Hindlimb muscle (tissue), 1 donor: ENCODE measurements at regions not wholly inside any gene's neighbourhood (a gene's known extent, or its start where the extent isn't known, plus 50 kb on each side); places are given as distances from the start of the nearest gene placed in this dataset.
"Not testable (repeated sequence)": the region's sequence is repeated elsewhere in the genome, so short reads cannot be mapped to it uniquely, and the experiment has no call there.

ENCODE experiments used
- DNase-seq: peaks from one replicate; pipeline ENCODE4 v3.0.0-alpha.2; 2013

DNA sequence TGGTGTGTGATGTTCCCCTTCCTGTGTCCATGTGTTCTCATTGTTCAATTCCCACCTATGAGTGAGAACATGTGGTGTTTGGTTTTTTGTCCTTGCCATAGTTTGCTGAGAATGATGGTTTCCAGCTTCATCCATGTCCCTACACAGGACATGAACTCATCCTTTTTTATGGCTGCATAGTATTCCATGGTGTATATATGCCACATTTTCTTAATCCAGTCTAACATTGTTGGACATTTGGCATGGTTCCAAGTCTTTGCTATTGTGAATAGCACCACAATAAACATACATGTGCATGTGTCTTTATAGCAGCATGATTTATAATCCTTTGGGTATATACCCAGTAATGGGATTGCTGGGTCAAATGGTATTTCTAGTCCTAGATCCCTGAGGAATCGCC, 340.3 kb downstream of the DLEU7 start:
- DNase-seq = not testable (repeated sequence)

DNA sequence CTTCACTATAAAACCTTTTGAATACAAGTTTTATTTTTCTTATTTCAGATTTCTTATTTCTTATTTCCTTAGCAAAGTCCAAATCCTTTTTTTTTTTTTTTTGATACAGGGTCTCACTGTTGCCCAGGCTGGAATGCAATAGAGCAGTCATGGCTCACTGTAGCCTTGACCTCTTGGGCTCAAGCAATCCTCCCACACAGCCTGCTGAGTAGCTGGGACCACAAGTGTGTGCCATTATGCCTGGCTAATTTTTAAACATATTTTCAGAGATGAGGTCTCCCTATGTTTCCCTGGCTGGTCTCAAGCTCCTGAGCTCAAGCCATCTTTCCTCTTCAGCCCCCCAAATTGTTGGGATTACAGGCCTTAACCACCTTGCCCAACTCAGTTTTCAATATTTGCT, 334.3 kb downstream of the DLEU7 start:
- no peak for DNase-seq

DNA sequence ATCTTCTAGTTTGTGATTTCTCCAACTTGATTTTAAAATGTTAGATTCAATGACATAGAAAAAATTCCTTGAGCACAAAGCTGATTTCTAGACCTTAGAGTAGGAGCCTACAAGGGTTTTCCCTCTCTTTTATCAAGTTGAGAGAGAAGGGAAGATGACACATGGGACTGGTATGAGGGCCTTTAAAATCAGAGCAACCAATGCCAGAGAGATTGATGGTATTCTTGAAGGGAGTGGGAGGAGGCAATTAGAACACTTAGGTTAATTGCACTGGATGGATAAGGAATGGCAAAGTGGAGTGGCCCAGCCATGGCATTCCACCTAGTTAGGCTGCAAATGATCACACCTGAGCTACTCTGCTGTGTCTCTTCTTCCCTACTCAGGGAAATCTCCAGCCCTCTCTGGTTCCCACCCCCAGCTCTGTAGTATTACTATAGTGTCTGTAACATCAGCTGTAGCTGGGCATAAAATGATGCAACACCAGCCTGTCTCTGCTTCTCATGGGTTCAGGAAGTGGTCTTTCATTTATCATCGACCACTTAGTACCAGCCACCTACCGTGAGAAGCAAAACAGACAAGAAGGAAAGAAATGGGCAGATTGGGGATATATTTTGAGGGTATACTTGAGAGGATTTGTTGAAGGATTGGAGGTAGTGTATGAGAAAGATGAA, 333.6 kb downstream of the DLEU7 start:
- no peak for DNase-seq

DNA sequence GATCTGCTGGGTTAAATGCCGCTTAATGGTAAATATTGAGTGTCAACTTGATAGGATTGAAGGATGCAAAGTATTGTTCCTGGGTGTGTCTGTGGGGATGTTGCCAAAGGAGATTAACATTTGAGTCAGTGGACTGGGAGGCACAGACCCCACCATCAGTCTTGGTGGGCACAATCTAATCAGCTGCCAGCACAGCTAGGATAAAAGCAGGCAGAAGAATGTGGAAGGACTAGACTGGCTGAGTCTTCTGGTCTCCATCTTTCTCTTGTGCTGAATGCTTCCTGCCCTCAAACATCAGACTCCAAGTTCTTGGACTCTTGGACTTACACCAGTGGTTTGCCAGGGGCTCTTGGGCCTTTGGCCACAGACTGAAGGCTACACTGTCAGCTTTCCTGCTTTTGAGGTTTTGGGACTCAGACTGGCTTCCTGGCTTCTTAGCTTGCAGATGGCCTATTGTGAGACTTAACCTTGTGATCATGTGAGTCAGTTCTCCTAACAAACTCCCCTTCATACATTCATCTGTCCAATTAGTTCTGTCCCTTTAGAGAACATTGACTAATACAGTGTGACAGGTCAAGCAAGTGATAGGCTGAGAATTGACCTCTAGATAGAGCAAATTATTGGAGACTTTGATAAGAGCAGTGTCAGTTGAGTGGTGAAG, 332.5 kb downstream of the DLEU7 start:
- DNase-seq = not testable (repeated sequence)

DNA sequence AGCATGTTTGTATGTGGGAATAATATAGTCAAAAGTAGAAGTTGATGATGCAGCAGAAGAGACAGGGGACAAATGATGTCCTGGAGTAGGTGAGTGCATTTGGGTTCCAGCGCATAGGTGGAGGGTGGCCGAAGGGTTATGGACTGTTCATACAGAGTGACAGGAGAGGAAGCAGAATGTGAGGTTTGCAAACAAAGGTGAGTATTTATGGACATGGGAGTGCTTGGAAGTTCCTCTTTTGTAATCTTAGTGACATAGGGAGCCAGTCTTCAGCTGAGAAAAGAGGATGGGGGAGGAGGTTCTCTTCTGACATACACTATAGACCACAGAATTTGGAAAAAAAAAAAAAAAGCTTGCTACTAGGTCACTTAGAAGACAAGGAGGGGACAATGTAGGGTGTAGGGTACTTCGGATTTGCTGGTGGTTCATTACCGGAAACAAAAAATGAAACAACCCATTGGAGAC, 331.6 kb downstream of the DLEU7 start:
- no peak for DNase-seq

DNA sequence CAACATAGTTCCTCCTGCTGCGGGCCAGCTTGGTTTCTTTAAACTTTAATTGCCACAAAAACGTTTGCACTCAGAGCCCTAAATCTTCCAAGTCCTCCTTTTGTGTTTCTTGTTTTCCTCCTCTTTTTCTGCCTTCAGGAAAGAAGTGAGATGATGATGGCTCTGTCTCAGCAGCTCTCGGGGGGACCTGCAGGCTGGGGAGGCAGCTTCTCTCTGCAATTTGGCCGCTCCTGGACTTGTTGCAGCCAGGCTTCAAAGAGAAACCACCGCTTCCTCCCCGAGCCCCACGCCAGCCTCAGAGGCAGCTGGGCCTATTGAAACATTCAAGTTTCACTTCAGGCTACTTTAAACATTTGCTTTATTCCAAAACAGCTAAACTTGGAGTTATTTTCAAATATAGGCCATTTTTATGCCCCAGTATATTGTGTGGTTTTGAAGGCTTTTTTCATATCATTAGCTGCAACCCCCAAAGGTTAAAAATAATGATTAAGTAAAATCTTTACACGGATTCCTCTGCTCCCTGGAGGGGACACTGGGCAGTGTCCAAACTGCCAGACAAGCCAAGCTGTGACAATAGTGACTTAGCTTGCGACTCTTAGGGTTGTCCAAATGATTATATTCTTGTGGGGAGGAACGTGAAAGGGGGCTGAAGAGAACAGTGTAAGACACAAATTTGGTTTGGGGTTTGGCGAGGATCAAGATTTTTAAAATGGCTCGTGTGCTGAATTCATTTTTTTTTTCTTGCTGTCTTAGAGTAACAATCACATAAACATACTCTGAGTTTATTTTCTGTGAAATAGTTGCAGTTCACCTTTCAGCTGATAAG, 330.8 kb downstream of the DLEU7 start:
- DNase-seq = peak; percentile 72

DNA sequence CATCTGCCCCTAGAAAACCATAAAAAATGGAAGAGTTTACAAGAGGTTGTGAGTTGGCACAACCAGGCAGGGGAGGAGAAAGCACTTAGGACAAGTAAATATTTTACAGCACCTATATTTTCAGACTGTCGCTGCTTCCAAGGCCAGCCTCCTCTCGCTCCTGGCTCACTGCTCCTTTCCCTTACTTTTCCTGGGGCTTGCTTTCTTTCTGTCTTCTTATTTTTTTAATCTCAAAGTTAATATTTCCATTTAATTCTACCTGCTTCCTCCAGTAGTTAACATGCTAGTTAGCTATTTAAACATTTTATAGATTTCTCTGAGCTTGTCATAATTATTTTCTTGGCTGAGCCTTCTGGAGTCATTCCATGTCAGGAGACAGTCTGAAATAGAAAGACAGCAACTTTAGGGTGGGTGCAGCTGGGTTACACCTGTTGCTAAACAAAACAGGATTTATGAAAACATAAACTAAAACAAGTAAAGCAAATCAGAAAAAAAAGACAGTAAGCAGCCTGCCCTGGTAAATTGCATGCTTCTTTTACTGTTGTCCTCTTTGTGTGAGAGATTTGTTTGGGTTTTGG, 330.1 kb downstream of the DLEU7 start:
- peak; percentile 44 for DNase-seq

DNA sequence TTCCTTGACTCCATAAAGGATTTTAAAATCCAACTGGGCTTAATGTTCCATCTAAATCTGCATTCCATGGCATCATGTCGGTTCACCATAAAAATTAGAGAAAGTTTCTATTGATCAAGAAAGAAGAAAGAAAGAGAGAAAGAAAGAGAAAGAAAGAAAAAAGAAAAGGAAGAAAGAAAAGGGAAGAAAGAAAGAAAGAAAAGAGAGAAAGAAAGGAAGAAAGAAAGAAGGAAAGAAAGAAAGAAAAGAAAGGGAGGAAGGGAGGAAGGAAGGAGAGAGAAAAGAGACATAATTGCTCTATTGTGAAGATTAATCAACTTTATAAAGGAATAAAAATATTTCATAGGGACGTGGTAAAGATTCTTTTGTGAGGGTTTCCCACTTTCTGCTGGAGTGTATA, 329.2 kb downstream of the DLEU7 start:
- no peak for DNase-seq

DNA sequence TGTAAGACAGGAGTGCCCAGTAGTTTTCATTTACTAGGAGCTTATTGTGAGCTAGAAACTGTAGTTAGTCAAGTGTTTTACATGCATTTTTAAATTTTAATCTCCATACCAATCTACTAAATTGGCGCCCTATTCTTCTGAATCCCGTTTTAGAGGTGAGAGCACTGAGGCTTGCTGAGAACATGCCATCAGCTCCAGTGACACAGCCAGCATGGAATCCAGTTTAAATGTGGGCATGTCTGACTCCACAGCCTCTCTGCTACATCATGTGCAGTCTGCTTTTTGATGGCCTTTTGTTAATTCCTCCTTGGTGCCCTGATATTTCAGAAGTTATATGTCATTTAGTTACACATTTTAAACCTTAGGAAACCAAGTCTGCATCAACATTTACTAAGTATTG, 325.4 kb downstream of the DLEU7 start:
- no peak for DNase-seq

DNA sequence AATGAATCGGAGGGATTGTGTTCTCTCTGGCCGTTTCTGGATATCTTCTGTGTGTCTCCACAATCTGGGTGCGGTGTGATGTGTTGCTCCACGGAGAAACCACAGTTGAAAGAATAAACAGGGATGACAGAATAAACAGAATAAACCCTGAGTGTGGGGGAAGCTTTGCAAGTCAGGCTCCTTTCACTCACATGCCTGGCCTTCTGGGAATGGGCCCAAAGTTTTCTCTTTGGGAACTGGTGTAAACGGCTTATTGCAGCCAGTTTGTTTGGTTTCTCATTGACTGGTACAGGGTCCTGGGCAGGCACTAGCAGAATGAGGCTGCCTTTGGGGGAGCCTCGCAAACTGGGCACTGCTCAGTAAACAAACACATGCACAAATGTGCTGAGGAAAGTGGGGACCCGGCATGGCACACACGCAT, 324.7 kb downstream of the DLEU7 start:
- DNase-seq = no peak

DNA sequence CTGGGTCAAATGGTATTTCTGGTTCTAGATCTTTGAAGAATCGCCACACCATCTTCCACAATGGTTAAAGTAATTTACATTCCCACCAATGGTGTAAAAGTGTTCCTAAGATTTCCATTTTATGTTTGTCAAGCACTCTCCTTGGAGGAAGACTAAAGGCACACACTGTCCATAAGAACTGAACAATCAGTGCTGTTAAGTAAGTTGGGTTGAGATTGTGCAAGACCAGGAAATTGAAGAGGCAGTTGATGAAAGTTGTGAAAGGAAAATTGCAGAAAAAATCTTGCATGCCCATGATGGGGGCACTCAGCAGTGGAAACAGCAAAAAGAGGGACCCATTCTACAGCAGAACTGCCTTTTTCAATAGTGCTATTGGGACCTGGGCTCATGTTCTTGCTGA, 323.6 kb downstream of the DLEU7 start:
- no peak for DNase-seq

DNA sequence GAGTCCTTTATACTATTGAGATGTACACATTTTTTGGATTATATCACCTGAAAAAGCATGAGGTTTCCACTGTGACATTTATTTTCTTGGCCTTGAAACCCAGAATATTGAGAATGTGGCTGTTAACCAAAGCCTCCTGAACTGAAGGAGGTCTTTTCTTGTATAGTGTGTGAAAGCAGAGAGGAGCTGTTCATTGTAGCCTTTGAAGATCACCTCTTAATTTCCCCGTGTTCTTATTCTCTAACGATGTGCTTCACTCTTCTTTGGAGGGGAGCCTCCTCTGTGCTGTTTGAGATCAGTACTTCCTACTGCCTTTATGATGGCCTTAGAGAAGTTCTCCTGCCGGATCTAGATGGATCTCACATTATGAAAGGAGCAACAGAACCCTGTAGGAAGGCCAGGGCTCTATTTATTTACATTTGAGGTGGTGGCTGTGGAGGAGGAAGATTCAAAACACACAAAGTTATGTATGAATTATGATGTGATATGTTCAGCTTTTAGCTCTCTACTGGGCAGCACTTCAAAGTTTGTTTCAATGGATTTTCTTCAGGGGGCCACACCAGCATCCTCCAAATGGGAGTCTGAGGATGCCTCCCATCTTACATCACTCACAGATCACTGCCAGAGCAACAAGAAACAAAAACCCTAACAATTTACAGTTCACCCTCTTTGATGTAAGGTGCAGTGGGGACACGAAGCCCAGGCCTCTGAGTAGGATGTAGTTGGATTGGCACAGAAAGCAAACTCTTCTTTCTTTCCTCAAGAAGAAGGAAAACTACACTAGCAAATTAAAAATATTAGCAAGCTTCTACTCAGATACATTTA, 322.3 kb downstream of the DLEU7 start:
- DNase-seq = no peak

DNA sequence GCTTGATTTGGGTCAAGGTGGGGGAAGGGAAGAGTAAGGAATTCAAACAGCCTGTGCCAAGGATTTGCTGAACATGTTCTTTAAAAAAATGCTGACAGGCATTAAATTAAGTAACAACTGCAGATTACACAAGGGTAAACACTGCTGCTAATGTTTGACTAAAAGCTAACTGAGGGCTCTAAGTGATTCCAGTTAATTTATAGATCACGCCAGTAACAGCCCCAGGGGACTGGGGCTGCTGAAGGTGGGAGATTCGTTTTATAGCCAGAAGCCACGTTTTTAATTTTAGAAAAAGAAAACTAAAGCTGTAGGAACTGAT, 321.7 kb downstream of the DLEU7 start:
- DNase-seq = peak; percentile 49

DNA sequence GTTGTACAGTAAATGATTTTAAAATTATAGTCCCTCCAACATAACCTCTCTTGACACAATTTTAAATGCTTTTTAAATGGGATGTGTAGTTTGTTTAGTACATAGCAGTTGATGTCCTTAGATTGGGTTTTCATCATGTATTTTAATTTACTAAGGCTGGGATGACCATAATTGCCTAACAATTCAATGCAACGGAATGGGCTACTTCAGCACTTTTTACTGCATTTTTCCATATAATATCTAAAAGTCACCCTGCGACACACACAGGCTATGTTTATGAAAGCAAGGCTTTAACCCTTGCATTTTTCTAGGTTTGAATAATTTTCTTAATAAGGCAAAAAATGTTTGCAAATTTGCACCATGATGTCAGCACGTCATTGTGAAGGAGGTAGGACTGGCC, 321.0 kb downstream of the DLEU7 start:
- DNase-seq = no peak

DNA sequence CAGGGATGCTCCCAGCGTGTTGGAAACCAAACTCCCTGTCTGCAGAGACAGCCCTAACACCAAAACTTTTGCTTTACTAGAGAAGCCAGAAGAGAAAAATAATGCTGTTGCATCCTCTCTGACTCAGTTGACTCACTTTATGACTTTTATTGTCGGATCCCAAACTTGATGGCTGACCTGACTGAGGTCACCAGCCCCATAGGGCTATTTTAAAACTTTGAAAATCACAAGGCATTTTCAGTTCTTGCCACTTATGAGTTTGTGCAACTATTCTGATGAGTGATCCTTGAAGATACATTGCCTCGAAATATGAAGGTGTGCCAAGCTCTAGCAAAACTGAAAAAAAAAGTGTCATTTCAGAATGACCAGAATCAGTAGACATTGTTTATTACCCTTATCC, 320.2 kb downstream of the DLEU7 start:
- no peak for DNase-seq

DNA sequence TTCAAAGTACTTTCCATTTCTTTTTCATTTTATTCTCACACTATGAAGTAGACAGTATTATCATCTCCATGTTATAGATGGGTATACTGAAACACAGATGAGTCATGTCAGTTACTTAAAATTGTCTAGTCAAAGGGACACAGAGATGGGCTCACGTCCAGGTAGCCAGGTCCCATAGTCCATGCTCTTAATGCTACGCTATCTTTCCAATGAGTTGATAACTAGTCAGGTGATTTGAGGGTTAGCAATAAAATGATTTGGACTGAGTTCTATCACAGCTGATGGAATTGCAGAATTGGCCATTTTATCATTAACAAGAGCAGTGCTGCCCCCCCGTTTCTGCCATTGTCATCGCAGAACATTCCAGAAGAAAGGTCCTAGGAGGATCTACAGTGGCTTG, 318.9 kb downstream of the DLEU7 start:
- DNase-seq = no peak

DNA sequence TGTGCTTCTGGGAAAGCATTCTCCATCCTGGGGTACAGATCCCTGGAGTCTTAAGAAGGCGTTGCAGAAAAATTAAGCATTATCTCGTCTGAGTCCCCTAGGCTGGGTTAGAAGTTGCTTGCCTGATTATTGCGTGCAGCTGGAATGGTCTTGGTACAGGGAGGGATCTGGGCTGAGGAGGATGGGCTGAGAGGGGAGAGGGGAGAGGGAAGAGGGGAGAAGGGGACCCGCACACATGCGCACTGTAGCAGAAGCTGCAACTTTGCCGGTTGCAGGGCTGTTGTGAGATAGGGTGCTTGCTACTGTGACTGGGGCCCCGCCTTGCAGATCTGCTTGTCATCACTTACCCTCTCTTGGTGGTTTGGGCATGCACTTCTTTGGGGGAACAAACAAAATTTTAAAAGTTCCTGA, 316.8 kb downstream of the DLEU7 start:
- DNase-seq = no peak

DNA sequence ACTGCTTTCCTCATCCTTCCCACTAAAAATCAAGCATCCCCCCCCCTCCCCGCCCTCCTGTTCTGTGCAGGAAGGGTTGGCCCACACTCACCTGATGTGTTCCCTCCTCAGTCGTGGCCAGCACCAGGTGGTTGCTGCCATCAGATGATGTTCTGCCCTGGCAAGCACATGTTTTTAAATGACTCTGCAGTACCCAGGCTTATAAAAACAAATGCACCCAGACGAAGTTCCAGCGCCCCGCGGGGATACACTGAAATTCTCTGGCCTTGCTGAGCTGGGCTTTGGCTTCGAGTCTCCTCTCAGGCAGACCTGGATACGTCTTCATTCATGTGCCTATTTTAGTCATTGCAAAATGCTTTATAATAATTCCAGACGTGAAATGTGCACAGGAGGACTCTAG, 316.3 kb downstream of the DLEU7 start:
- DNase-seq = peak; percentile 26

DNA sequence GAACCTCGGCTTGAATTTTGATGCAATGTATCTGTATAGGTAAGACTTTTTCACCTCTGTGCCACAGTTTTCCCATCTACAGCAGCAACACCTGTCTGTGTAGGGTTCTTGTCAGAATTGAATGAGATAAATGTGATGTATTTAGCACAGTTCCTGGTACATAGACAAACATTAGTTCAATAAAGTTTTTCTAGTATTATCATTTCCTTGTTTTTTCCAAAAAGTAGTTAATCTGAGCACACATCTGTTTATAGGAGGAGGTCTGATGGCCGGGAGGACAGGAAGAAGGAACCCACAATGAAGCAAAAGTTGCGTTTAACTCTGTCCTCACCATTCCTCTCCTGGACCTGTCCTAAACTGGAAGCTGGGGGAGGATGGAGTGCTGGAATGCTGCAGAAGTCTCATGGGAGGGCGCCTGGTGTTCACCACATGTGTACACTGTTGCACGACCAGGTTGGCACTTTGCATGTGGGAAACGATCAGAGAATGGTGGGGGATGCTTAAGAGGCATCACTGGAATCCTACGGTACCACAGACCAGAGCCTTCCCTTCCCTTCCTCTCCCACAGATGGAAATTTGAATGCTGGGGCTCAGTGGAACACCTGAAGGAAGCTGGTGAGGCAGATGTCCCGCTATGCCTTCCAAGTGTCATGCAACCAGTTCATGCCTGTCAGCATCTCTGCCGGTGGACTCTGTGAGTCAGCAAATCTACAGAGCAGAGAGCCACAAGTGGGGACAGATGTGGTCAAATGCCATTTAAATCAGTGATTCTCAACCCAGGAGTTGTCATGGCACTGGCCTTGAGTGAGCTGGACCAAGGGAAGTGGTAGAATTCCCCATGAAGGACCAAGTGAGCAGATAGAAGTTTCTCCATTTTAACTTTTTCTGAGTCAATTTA, 315.6 kb downstream of the DLEU7 start:
- DNase-seq = no peak

DNA sequence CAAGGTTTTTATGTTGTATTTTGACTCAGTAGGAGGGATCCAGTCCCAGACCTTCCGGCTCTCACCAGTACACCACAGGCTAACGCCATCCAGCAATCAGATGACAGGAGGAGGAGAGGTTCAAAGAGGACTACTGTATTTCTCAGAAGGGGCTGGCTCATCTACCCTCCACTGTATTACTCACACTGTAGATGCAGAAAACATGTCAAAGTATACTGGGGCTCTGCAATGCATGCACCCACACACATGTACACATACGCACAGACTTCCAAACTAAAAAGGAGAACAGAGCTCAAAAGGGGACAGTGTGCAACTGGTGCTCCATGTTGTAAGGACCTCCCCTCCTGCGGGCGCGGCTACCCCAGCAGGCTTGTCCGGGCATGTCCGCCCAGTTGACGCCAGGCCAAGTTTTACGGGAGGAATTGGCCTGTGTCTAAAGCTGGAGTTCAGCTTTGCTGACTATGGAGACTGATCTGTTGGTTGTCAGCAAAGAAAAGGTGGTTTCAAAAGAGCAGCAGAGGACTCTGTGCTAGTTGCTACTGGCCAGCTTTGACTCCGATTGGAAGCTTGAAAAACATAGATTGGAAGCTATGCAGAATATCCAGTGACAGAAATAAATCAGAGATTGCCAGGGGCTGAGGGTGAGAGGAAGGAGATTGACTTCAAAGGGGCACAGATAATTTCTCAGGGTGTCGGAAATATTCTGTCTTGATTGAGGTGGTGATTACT, 314.2 kb downstream of the DLEU7 start:
- peak; percentile 71 for DNase-seq
